Astrocyte (in vitro differentiated cells and primary cell): ENCODE measurements at regions not wholly inside any gene's neighbourhood (a gene's known extent, or its start where the extent isn't known, plus 50 kb on each side); places are given as distances from the start of the nearest gene placed in this dataset.

ENCODE experiments used
- DNase-seq: peaks from one replicate; pipeline ENCODE4 v3.0.0-alpha.2; 2010; ENCODE audit warnings: low read depth
- FAIRE-seq: peaks from 2 replicates; lab custom pipeline; 2011; peaks lifted over from hg19 to GRCh38; lab: Jason Lieb, UNC
- H2AFZ ChIP-seq: 2 replicates; pipeline ENCODE4 v1.6.0; 2012; ENCODE audit warnings: low read depth, low read length, inconsistent platforms
- H3K27ac ChIP-seq: 2 replicates; pipeline ENCODE4 v1.5.1; 2011; ENCODE audit warnings: low read depth, low read length, inconsistent platforms
- H3K27me3 ChIP-seq: 2 replicates; pipeline ENCODE4 v1.6.0; 2011; ENCODE audit warnings: low read length, inconsistent platforms; ENCODE audit not compliant: insufficient read depth
- H3K36me3 ChIP-seq: 2 replicates; pipeline ENCODE4 v1.5.1; 2011; ENCODE audit warnings: low read length, inconsistent platforms; ENCODE audit not compliant: insufficient read depth
- H3K4me1 ChIP-seq: 2 replicates; pipeline ENCODE4 v1.5.1; 2011; ENCODE audit warnings: low read length, inconsistent platforms; ENCODE audit not compliant: insufficient read depth
- H3K4me2 ChIP-seq: 2 replicates; pipeline ENCODE4 v1.6.0; 2012; ENCODE audit warnings: low read length, inconsistent platforms
- H3K4me3 ChIP-seq: 2 replicates; pipeline ENCODE4 v1.5.1; 2011; ENCODE audit warnings: low read depth, mild to moderate bottlenecking, low read length, inconsistent platforms; ENCODE audit not compliant: insufficient read depth
- H3K79me2 ChIP-seq: 2 replicates; pipeline ENCODE4 v1.6.0; 2012; ENCODE audit warnings: mild to moderate bottlenecking, low read length, inconsistent platforms; ENCODE audit not compliant: insufficient read depth
- H3K9ac ChIP-seq: 2 replicates; pipeline ENCODE4 v1.6.0; 2012; ENCODE audit warnings: mild to moderate bottlenecking, low read length, inconsistent platforms
- H3K9me3 ChIP-seq: 2 replicates; pipeline ENCODE4 v1.5.1; 2012; ENCODE audit warnings: low read depth, mild to moderate bottlenecking, low read length, inconsistent platforms; ENCODE audit not compliant: insufficient read depth
- H4K20me1 ChIP-seq: 2 replicates; pipeline ENCODE4 v1.6.0; 2012; ENCODE audit warnings: low read length, inconsistent platforms; ENCODE audit not compliant: insufficient read depth
- H3K27ac Mint-ChIP-seq: one replicate; pipeline ENCODE4 v1.8.0; 2021; ENCODE audit warnings: mild to moderate bottlenecking, mixed read lengths; ENCODE audit not compliant: unreplicated experiment
- H3K27me3 Mint-ChIP-seq: one replicate; pipeline ENCODE4 v1.8.0; 2021; ENCODE audit warnings: low read depth, mixed read lengths; ENCODE audit not compliant: unreplicated experiment
- H3K36me3 Mint-ChIP-seq: one replicate; pipeline ENCODE4 v1.8.0; 2021; ENCODE audit warnings: low read depth, mixed read lengths; ENCODE audit not compliant: unreplicated experiment
- H3K4me1 Mint-ChIP-seq: one replicate; pipeline ENCODE4 v1.8.0; 2021; ENCODE audit warnings: low read depth, mixed read lengths; ENCODE audit not compliant: unreplicated experiment
- H3K4me3 Mint-ChIP-seq: one replicate; pipeline ENCODE4 v1.8.0; 2021; ENCODE audit warnings: mild to moderate bottlenecking, moderate library complexity, mixed read lengths; ENCODE audit not compliant: unreplicated experiment
- H3K9me3 Mint-ChIP-seq: one replicate; pipeline ENCODE4 v1.8.0; 2021; ENCODE audit warnings: mild to moderate bottlenecking, mixed read lengths; ENCODE audit not compliant: unreplicated experiment
- EZH2 ChIP-seq: IDR thresholded peaks from 2 replicates; pipeline ENCODE4 v1.6.1; 2012; ENCODE audit warnings: mild to moderate bottlenecking, low read length, inconsistent platforms; ENCODE audit not compliant: insufficient read depth
- TF ChIP-seq, protein P1 (sequence below): IDR thresholded peaks from 2 replicates; pipeline ENCODE4 v1.5.1; 2011; ENCODE audit warnings: low read depth, mild to moderate bottlenecking, inconsistent platforms, low read length, moderate library complexity; ENCODE audit not compliant: insufficient read depth

- Histone ChIP-seq H3K4me1 (peaks cover 31% of the 10 kb centered on the region), H2AFZ (no peak overlapping the region), H3K36me3 (no peaks in the 10 kb centered on the region), H3K4me3 (no peak overlapping the region), H4K20me1 (no peaks in the 10 kb centered on the region), H3K9me3 (no peaks in the 10 kb centered on the region), H3K4me2 (peak overlapping the region; percentile 54), H3K27ac (peak overlapping the region; percentile 78), H3K27me3 (no peaks in the 10 kb centered on the region), H3K9ac (peak overlapping the region; percentile 23), H3K79me2 (no peaks in the 10 kb centered on the region)
- H3K36me3 Mint-ChIP-seq: no peaks in the 10 kb centered on the region
- peaks cover 4% of the 10 kb centered on the region for H3K27me3 Mint-ChIP-seq
- H3K27ac Mint-ChIP-seq: no peak overlapping the region
- FAIRE-seq: no peak
- TF ChIP-seq EZH2: no peak
- TF ChIP-seq, protein P1, sequence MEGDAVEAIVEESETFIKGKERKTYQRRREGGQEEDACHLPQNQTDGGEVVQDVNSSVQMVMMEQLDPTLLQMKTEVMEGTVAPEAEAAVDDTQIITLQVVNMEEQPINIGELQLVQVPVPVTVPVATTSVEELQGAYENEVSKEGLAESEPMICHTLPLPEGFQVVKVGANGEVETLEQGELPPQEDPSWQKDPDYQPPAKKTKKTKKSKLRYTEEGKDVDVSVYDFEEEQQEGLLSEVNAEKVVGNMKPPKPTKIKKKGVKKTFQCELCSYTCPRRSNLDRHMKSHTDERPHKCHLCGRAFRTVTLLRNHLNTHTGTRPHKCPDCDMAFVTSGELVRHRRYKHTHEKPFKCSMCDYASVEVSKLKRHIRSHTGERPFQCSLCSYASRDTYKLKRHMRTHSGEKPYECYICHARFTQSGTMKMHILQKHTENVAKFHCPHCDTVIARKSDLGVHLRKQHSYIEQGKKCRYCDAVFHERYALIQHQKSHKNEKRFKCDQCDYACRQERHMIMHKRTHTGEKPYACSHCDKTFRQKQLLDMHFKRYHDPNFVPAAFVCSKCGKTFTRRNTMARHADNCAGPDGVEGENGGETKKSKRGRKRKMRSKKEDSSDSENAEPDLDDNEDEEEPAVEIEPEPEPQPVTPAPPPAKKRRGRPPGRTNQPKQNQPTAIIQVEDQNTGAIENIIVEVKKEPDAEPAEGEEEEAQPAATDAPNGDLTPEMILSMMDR: no peak
- peaks cover 38% of the 10 kb centered on the region for H3K4me1 Mint-ChIP-seq
- H3K4me3 Mint-ChIP-seq: no peak overlapping the region
- H3K9me3 Mint-ChIP-seq: peaks cover 1% of the 10 kb centered on the region
- DNase-seq: no peak
These were observed 71.2 kb upstream of the TAF1L start for GRCh38 chr9:32706725-32707100.

GRCh38 chr9:32707326-32707725 is 71.9 kb upstream of the TAF1L start:
- Histone ChIP-seq H3K9me3 (no peaks in the 10 kb centered on the region), H3K4me2 (peak overlapping the region; percentile 54), H3K9ac (peak overlapping the region; percentile 23), H3K79me2 (no peaks in the 10 kb centered on the region), H3K27ac (peak overlapping the region; percentile 78), H3K4me3 (no peak overlapping the region), H2AFZ (no peak overlapping the region), H3K36me3 (no peaks in the 10 kb centered on the region), H3K4me1 (peaks cover 31% of the 10 kb centered on the region), H4K20me1 (no peaks in the 10 kb centered on the region), H3K27me3 (no peaks in the 10 kb centered on the region)
- no peak overlapping the region for H3K27ac Mint-ChIP-seq
- H3K9me3 Mint-ChIP-seq: peaks cover 1% of the 10 kb centered on the region
- TF ChIP-seq, protein P1: no peak
- TF ChIP-seq EZH2: no peak
- peaks cover 38% of the 10 kb centered on the region for H3K4me1 Mint-ChIP-seq
- peak; percentile 23 for FAIRE-seq
- H3K4me3 Mint-ChIP-seq: no peak overlapping the region
- no peaks in the 10 kb centered on the region for H3K27me3 Mint-ChIP-seq
- no peaks in the 10 kb centered on the region for H3K36me3 Mint-ChIP-seq
- no peak for DNase-seq

DNA sequence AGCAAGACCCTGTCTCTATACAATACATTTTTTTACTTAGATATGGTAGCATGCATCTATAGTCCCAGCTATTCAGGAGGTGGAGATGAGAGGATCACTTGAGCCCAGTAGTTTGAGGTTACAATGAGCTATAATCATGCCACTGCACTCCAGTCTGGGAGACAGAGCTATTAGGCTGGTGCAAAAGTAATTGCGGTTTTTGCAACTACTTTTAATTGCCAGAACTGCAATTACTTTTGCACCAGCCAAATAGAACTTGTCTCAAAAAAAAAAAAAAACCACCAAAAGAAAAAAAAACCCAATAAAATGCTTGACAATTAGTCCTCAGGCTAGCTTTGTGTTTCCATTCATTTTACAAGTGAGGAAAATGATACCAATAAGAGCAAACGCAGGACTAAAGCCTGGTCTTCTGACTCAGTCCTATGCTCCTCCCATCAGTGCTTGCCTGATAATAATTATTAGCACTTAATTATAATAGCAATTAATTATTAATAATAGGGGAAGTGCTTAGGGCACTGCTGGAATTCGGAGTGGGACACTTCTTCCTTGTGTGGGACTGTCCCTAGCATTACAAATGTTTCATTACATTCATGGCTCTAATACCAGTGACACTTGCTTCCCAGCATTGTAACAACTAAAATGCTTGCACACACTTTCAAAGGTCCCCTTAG is 73.1 kb upstream of the TAF1L start:
- no peak overlapping the region for H3K4me3 Mint-ChIP-seq
- peaks cover 1% of the 10 kb centered on the region for H3K9me3 Mint-ChIP-seq
- Histone ChIP-seq H3K27ac (no peak overlapping the region), H3K36me3 (no peaks in the 10 kb centered on the region), H3K9me3 (no peaks in the 10 kb centered on the region), H3K9ac (no peak overlapping the region), H3K4me2 (no peak overlapping the region), H4K20me1 (no peaks in the 10 kb centered on the region), H3K4me3 (no peak overlapping the region), H3K27me3 (no peaks in the 10 kb centered on the region), H3K79me2 (no peaks in the 10 kb centered on the region), H3K4me1 (peaks cover 31% of the 10 kb centered on the region), H2AFZ (no peak overlapping the region)
- H3K27ac Mint-ChIP-seq: no peak overlapping the region
- no peak for TF ChIP-seq EZH2
- TF ChIP-seq, protein P1: no peak
- DNase-seq: no peak
- H3K36me3 Mint-ChIP-seq: no peaks in the 10 kb centered on the region
- no peaks in the 10 kb centered on the region for H3K27me3 Mint-ChIP-seq
- peaks cover 36% of the 10 kb centered on the region for H3K4me1 Mint-ChIP-seq
- no peak for FAIRE-seq
